ENCODE measurements at regions not wholly inside any gene's neighbourhood (a gene's known extent, or its start where the extent isn't known, plus 50 kb on each side); places are given as distances from the start of the nearest gene placed in this dataset.

DNA sequence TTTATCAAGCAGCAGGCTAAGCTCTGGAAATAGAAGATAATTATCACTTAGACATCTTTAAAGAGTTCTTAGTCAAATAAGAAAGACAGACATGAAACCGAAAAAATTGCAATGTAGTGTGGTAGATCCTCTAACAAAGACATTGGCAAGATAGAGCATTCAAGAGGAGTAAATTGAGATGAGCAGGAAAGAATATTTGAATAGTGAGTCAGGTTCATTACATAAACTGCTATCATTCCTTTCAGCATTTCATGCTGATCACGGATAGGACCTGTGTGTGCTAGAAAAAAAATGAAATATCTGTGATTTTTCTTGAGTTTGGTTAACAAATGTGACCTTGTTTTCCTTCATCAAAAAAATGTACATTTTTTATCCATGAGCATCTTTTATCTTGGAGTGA, 460.9 kb downstream of the OTOL1 start:
- no peak for DNase-seq (ENCODE audit: low read depth)
- H3K4me3 ChIP-seq (ENCODE audit: low read depth, low read length): no peak overlapping the region

GRCh38 chr3:161964857-161965256, 468.2 kb downstream of the OTOL1 start:
- no peak for DNase-seq (ENCODE audit: low read depth)
- H3K4me3 ChIP-seq (ENCODE audit: low read depth, low read length): no peak overlapping the region

GRCh38 chr3:161969867-161970266, 473.3 kb downstream of the OTOL1 start:
- no peak for DNase-seq (ENCODE audit: low read depth)
- no peak overlapping the region for H3K4me3 ChIP-seq (ENCODE audit: low read depth, low read length)

DNA sequence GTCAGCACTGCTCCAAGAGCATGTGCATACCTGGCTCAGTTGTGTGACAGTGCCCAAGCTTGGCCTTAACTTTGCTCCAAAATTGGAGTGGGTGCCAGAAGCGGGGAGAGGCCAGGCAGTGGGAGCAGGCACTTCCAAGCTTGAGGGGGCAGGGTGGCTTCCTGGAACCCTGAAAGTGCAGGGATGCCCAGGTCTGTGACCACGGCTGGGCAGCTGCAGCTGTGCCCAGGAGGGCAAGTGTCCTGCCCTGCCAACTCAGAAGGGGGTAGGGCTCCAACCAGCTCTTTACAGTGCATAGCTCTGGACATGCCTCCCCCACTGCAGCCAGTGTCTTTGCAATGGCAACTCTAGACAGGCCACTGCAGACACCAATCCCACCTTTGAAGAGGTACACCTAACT, 478.6 kb downstream of the OTOL1 start:
- DNase-seq (ENCODE audit: low read depth): no peak
- H3K4me3 ChIP-seq (ENCODE audit: low read depth, low read length): no peak overlapping the region

- no peak overlapping the region for H3K4me3 ChIP-seq (ENCODE audit: low read depth, low read length)
- peak; percentile 44 for DNase-seq (ENCODE audit: low read depth)
These were observed 480.5 kb downstream of the OTOL1 start for GRCh38 chr3:161977063-161977462.

DNA sequence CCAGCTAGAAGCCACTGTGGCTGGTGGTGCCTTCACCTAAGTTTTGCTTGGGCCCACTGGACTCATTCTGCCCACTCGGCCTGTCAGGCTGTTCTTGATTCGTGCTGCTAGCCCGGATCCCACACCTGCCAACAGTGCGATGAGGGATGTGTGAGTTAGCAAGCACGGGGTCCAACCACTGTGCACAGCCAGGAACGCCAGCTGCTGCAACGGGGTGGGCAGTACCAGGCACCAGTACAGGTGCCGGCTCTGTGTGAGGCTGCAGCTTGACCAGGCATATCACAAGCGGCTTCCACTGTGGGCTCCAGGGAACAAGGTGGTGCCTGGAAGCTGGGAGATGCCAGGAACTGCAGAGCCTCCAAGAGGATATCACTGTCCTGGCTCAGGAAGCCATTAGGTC, 481.2 kb downstream of the OTOL1 start:
- DNase-seq (ENCODE audit: low read depth): no peak
- no peak overlapping the region for H3K4me3 ChIP-seq (ENCODE audit: low read depth, low read length)

- no peak for DNase-seq (ENCODE audit: low read depth)
- H3K4me3 ChIP-seq (ENCODE audit: low read depth, low read length): no peak overlapping the region
These were observed 491.3 kb downstream of the OTOL1 start for GRCh38 chr3:161987933-161988332.

DNA sequence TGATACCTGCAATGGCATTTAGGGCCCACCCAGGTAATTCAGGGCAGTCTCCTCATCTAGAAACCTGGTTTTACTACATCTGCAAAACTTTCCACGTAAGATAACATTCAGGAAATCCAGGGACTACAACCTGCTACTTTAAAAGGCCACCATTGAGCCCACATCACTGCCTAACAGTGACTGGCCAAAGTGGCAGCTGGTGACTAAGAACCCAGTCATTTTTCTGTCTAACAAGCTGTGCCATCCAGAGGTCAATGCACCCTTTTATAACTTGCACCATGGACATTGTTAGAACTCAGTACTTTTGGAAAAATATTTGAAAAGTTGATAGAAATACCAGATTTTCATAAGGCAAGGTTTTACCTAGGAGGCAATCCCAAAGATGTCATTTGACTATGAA, 492.4 kb downstream of the OTOL1 start:
- no peak for DNase-seq (ENCODE audit: low read depth)
- H3K4me3 ChIP-seq (ENCODE audit: low read depth, low read length): no peak overlapping the region

GRCh38 chr3:161990036-161990435, 493.4 kb downstream of the OTOL1 start:
- no peak overlapping the region for H3K4me3 ChIP-seq (ENCODE audit: low read depth, low read length)
- DNase-seq (ENCODE audit: low read depth): no peak

DNA sequence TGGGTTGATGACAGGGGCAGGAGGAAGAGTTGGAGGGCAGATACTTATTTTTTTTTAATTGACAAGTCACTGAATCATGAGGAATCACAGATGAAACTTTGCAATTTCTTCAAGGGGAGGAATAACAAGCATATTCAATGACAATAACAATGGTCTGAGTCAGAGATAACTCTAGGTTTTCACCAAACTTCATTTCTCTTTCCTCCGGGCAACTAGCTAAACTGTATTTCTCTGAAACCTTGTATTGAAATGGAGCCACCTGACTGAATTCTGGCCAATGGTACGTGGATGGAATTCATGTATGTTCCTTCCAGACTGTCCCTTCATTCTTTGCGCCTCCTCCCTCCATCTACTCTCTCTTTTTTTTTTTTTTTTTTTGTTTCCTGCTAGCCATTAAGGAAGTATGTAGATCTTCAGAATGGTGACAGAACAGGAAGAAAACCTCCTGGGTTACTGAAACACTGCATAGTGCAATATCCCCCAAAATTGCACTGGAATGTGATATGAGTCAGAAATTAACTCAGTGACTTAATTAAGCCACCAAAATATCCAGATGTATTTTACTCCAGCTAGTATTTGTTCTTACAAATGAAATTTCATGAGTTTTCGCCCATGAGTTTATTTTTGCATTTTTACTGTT, 495.4 kb downstream of the OTOL1 start:
- no peak overlapping the region for H3K4me3 ChIP-seq (ENCODE audit: low read depth, low read length)
- no peak for DNase-seq (ENCODE audit: low read depth)

GRCh38 chr3:161999846-162000245, 503.2 kb downstream of the OTOL1 start:
- DNase-seq (ENCODE audit: low read depth): no peak
- no peak overlapping the region for H3K4me3 ChIP-seq (ENCODE audit: low read depth, low read length)

DNA sequence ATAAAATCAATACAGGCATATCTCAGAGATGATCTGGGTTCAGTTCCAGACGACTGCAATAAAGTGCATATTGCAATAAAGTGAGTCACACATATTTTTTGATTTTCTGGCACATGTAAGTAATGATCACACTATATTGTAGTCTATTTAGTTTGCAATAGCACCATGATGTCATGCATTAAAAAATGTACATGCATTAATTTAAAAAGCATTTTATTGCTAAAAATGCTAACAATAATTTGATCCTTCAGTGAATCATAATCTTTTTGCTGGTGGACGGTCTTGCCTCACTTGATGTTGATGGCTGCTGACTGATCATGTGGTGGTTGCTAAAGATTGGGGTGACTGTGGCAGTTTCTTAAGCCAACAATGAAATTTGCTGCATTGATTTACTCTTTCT, 511.1 kb downstream of the OTOL1 start:
- no peak for DNase-seq (ENCODE audit: low read depth)
- H3K4me3 ChIP-seq (ENCODE audit: low read depth, low read length): no peak overlapping the region

- DNase-seq (ENCODE audit: low read depth): no peak
- H3K4me3 ChIP-seq (ENCODE audit: low read depth, low read length): no peak overlapping the region
These were observed 516.0 kb downstream of the OTOL1 start for GRCh38 chr3:162012633-162013032.

- no peak for DNase-seq (ENCODE audit: low read depth)
- H3K4me3 ChIP-seq (ENCODE audit: low read depth, low read length): no peak overlapping the region
These were observed 517.7 kb downstream of the OTOL1 start for GRCh38 chr3:162014284-162014683.

DNA sequence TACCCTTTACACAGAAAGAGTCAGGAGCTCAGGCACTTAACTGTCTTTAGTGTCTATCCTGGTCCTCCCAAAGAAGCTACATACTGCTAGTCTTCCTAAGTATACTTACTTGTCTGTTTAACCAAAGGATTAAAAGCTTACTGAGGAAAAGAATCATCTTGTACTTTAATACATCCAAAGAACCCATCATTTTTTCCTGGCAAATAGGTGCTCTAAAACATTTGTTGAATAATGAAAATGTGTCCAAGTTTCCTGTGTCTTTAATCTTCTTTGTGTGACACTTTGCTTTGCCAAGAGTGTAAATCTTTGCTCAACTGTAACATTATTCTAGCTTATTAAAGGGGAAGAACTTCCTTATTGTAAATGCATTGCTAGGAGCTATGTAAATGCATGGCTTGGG, 519.2 kb downstream of the OTOL1 start:
- no peak overlapping the region for H3K4me3 ChIP-seq (ENCODE audit: low read depth, low read length)
- no peak for DNase-seq (ENCODE audit: low read depth)

GRCh38 chr3:162019817-162020216, 523.2 kb downstream of the OTOL1 start:
- no peak for DNase-seq (ENCODE audit: low read depth)
- no peak overlapping the region for H3K4me3 ChIP-seq (ENCODE audit: low read depth, low read length)

GRCh38 chr3:162021206-162021605, 524.6 kb downstream of the OTOL1 start:
- H3K4me3 ChIP-seq (ENCODE audit: low read depth, low read length): no peak overlapping the region
- DNase-seq (ENCODE audit: low read depth): no peak

DNA sequence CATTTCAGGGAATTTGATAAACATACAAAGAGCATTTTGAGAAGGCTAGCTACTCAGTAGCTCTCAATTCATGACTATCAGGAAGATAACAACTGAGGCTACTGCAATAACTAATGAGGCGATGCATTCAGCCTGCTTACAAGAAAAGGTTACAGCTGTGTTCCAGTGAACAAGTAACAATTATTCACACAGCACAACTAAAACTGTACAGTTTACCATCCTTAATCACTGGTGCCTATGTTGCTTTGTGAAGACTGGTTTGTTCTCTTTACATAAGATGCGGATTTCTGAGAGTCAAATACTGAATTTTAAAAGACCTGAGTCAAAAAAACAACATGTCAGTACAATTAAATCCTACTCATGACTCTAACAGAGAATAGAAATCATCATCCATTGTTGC, 526.3 kb downstream of the OTOL1 start:
- H3K4me3 ChIP-seq (ENCODE audit: low read depth, low read length): no peak overlapping the region
- no peak for DNase-seq (ENCODE audit: low read depth)

GRCh38 chr3:162029736-162030135, 533.1 kb downstream of the OTOL1 start:
- no peak for DNase-seq (ENCODE audit: low read depth)
- H3K4me3 ChIP-seq (ENCODE audit: low read depth, low read length): no peak overlapping the region

DNA sequence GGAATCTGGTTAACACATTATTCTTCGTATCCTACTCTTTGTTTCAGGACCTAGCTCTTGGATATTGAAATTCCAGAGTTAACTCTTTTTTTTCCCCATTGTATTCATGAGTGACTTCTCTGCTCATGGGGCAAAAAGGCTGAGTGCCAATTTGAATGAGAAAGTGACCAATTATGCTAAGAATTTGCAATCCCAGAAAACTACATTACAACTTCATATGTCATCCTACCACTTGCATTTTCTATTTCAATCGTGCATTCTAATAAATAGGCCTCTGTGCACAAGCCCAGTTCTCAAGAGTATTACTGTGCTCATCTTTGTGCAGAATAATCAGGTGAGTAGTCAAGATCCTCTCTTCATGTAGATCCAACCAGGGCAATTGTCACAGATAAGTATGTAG, 537.8 kb downstream of the OTOL1 start:
- DNase-seq (ENCODE audit: low read depth): peak; percentile 25
- no peak overlapping the region for H3K4me3 ChIP-seq (ENCODE audit: low read depth, low read length)

DNA sequence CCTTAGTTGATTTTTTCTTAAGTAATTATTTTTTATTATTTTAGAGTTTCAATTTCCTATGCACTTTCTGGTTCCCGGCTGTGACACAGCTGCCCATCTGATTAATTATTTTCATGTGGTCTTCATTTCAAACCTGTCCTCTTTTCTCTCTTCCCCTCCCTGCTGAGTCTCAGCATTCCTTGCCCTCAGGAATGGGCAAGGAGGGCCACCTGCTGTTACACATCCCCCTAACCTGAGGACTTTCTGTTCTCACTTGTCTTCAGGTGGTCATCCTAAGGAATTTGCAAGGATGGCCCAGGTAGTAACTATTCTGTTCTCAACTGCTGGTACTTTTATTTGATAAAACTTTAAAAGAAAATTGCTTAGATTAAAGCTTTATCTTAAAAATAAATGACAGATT, 545.0 kb downstream of the OTOL1 start:
- no peak overlapping the region for H3K4me3 ChIP-seq (ENCODE audit: low read depth, low read length)
- DNase-seq (ENCODE audit: low read depth): no peak

DNA sequence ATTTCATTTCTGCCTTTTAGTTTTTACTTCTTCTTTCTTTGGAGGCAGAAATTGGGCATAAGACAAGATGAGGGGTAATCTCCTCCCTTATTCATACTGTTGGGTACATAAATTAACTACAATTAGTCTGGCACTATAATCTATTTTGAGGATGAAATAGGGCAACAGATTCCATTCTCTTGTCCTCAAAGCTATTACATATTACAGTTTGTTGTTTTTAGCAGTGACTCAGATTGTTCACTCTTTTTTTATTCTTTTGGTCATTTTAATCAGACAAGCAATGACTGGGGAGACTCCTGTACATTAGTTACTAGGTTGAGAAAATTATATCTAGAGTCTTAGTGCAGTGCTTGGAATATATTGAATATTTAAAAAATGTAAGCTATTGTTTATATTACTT, 556.0 kb downstream of the OTOL1 start:
- H3K4me3 ChIP-seq (ENCODE audit: low read depth, low read length): no peak overlapping the region
- no peak for DNase-seq (ENCODE audit: low read depth)
